SIG-M5 treated with dmso at 0.1 percent for 504 hours (cell line): ENCODE measurements at regions not wholly inside any gene's neighbourhood (a gene's known extent, or its start where the extent isn't known, plus 50 kb on each side); places are given as distances from the start of the nearest gene placed in this dataset.
"Not testable (repeated sequence)": the region's sequence is repeated elsewhere in the genome, so short reads cannot be mapped to it uniquely, and the experiment has no call there.

Experiments
- DNase-seq: peaks from one replicate; lab custom pipeline; 2025; ENCODE audit not compliant: unreplicated experiment; lab: John Stamatoyannopoulos, UW

GRCh38 chr6:149234051-149234962 lies 83.2 kb upstream of the TAB2 start:
- DNase-seq = peak; percentile 38

GRCh38 chr6:149235130-149235561 lies 82.4 kb upstream of the TAB2 start:
- DNase-seq = peak; percentile 83

- no peak for DNase-seq
Measured at GRCh38 chr6:149236589-149236988, 80.9 kb upstream of the TAB2 start.

GRCh38 chr6:149237464-149237863 lies 80.0 kb upstream of the TAB2 start:
- DNase-seq = no peak

- no peak for DNase-seq
Measured at GRCh38 chr6:149239573-149240209, 77.8 kb upstream of the TAB2 start.

GRCh38 chr6:149242883-149243282 lies 74.6 kb upstream of the TAB2 start:
- DNase-seq = no peak

- no peak for DNase-seq
Measured at GRCh38 chr6:149244105-149244504, 73.4 kb upstream of the TAB2 start.

GRCh38 chr6:149246691-149247384 lies 70.7 kb upstream of the TAB2 start:
- peak; percentile 92 for DNase-seq

- DNase-seq = peak; percentile 76
Measured at GRCh38 chr6:149247385-149247763, 70.1 kb upstream of the TAB2 start.

GRCh38 chr6:149248263-149248662 lies 69.2 kb upstream of the TAB2 start:
- DNase-seq = not testable (repeated sequence)

- peak; percentile 58 for DNase-seq
Measured at GRCh38 chr6:149248693-149249369, 68.7 kb upstream of the TAB2 start.

GRCh38 chr6:149249370-149250357 lies 67.8 kb upstream of the TAB2 start:
- no peak for DNase-seq

GRCh38 chr6:149250951-149251350 lies 66.6 kb upstream of the TAB2 start:
- no peak for DNase-seq

- DNase-seq = peak; percentile 12
Measured at GRCh38 chr6:149252622-149253021, 64.9 kb upstream of the TAB2 start.

GRCh38 chr6:149254253-149254652 lies 63.3 kb upstream of the TAB2 start:
- DNase-seq = no peak

GRCh38 chr6:149259753-149260152 lies 57.8 kb upstream of the TAB2 start:
- DNase-seq = peak; percentile 79

GRCh38 chr6:149260214-149260874 lies 57.2 kb upstream of the TAB2 start:
- DNase-seq = no peak

- DNase-seq = no peak
Measured at GRCh38 chr6:149261364-149262040, 56.0 kb upstream of the TAB2 start.

- no peak for DNase-seq
Measured at GRCh38 chr6:149263321-149263720, 54.2 kb upstream of the TAB2 start.
